C4-2B (cell line): ENCODE measurements at regions not wholly inside any gene's neighbourhood (a gene's known extent, or its start where the extent isn't known, plus 50 kb on each side); places are given as distances from the start of the nearest gene placed in this dataset.

Experiments used
- CTCF ChIP-seq: fragments of 450-650 bp; conservative IDR thresholded peaks from 2 replicates; pipeline ENCODE4 v1.5.1; 2017; ENCODE audit warnings: mild to moderate bottlenecking
- ZFX ChIP-seq: fragments of 450-650 bp; IDR thresholded peaks from 2 replicates; pipeline ENCODE4 v1.6.1; 2017

GRCh38 chr5:174843263-174844250, 119.2 kb downstream of the MSX2 start:
- TF ChIP-seq CTCF (no peak), ZFX (no peak)
